OCI-LY7 (cell line): ENCODE measurements at regions not wholly inside any gene's neighbourhood (a gene's known extent, or its start where the extent isn't known, plus 50 kb on each side); places are given as distances from the start of the nearest gene placed in this dataset.

Experiments used
- BruUV-seq: library from RNA; stranded (reverse); fragments of 400-500 nt; replicated peaks from 2 replicates; lab custom pipeline; 2021; lab: Mats Ljungman, UMichigan
- CTCF ChIA-PET: fragments of 300-600 bp; sonication (Branson Sonifier 250); formaldehyde crosslinking; loops from one replicate; lab custom pipeline; 2022; ENCODE audit warnings: antibody characterized with exemption; ENCODE audit not compliant: unreplicated experiment; lab: Charles Lee
- POLR2A ChIA-PET: fragments of 300-600 bp; sonication (Branson Sonifier 250); formaldehyde crosslinking; loops from one replicate; lab custom pipeline; 2022; ENCODE audit warnings: antibody characterized with exemption; lab: Charles Lee
- DNase-seq: peaks from one replicate; pipeline ENCODE4 v3.0.0-alpha.2; 2015; ENCODE audit warnings: low spot score
- H2AFZ ChIP-seq: fragments of 200-600 bp; sonication (generic), shearing (Covaris generic); 2 replicates; pipeline ENCODE4 v1.6.1; 2014; ENCODE audit warnings: mild to moderate bottlenecking, antibody characterized with exemption, low read length, moderate library complexity
- H3K27ac ChIP-seq: fragments of 200-600 bp; sonication (generic); 2 replicates; pipeline ENCODE4 v1.5.1; 2014; ENCODE audit warnings: mixed run types, low read depth, mild to moderate bottlenecking, moderate library complexity, low read length, inconsistent platforms; ENCODE audit not compliant: poor library complexity, severe bottlenecking
- H3K36me3 ChIP-seq: fragments of 200-600 bp; sonication (generic); 2 replicates; pipeline ENCODE4 v1.6.1; 2014; ENCODE audit warnings: mild to moderate bottlenecking, antibody characterized with exemption, low read length, moderate library complexity, mixed read lengths; ENCODE audit not compliant: insufficient read depth
- H3K4me1 ChIP-seq: fragments of 200-600 bp; sonication (generic); 2 replicates; pipeline ENCODE4 v1.5.1; 2014; ENCODE audit warnings: mild to moderate bottlenecking, low read length; ENCODE audit not compliant: insufficient read depth, poor library complexity, severe bottlenecking
- H3K4me2 ChIP-seq: fragments of 200-600 bp; sonication (generic); 2 replicates; pipeline ENCODE4 v1.6.1; 2014; ENCODE audit warnings: mild to moderate bottlenecking, low read length
- H3K4me3 ChIP-seq: fragments of 200-600 bp; sonication (generic); 2 replicates; pipeline ENCODE4 v1.5.1; 2014; ENCODE audit warnings: mild to moderate bottlenecking, low read depth, low read length; ENCODE audit not compliant: poor library complexity, severe bottlenecking
- H3K79me2 ChIP-seq: fragments of 200-600 bp; sonication (generic); 2 replicates; pipeline ENCODE4 v1.6.1; 2016; ENCODE audit warnings: low read depth, mild to moderate bottlenecking, low read length, moderate library complexity, mixed read lengths; ENCODE audit not compliant: insufficient read depth
- H3K9me2 ChIP-seq: fragments of 200-600 bp; sonication (generic); 2 replicates; pipeline ENCODE4 v1.6.1; 2016; ENCODE audit warnings: mild to moderate bottlenecking, low read length, mixed read lengths; ENCODE audit not compliant: insufficient read depth
- H3K9me3 ChIP-seq: fragments of 200-600 bp; sonication (generic); 2 replicates; pipeline ENCODE4 v1.6.1; 2014; ENCODE audit warnings: mild to moderate bottlenecking, mixed run types, low read length, mixed read lengths
- H4K20me1 ChIP-seq: fragments of 200-600 bp; sonication (generic); 2 replicates; pipeline ENCODE4 v1.6.1; 2014; ENCODE audit warnings: mild to moderate bottlenecking, antibody characterized with exemption, low read length, moderate library complexity, mixed read lengths; ENCODE audit not compliant: insufficient read depth
- EZH2phosphoT487 ChIP-seq: fragments of 200-600 bp; sonication (generic); IDR thresholded peaks from 2 replicates; pipeline ENCODE4 v1.6.1; 2018; ENCODE audit warnings: low read depth, borderline replicate concordance, mild to moderate bottlenecking, mixed run types, antibody characterized with exemption, low read length, moderate library complexity, mixed read lengths
- intact Hi-C: fragments of 100-400 bp; cut with micrococcal nuclease; formaldehyde crosslinking; loops from one replicate; pipeline ENCODE4 v1.10.0; 2022; ENCODE audit not compliant: unreplicated experiment
- TF ChIP-seq, protein P1 (sequence below): fragments of 200-600 bp; sonication (generic); conservative IDR thresholded peaks from 2 replicates; pipeline ENCODE4 v1.5.1; 2014; ENCODE audit warnings: mild to moderate bottlenecking, antibody characterized with exemption, low read length, moderate library complexity, mixed read lengths

DNA sequence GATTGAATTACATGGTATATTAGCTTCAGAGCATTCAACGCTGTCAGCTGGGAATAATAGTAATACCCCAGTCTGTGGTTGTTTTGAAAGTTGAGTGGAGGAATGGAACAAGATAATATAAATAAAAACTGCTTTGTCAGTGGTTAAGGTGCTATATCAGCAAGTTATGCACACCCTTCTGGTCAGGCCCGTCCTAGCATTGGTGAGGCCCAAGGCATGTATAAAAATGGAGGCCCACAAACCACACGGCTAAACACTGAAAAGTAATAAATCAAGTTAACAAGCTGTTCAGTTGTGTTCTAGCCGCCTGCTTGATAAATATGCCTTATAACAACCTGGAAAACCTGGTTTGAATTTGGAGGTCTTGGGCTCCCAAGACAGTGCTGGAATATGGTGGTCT lies 77.4 kb downstream of the PSMG1 start:
- ChIA-PET CTCF (no interaction called here), POLR2A (interaction anchor here (0.9 kb wide), 1 partner anchor 20 kb away, joined by 5 read pairs; no protein-coding TSS in a partner anchor)
- no TSS peak for BruUV-seq

DNA sequence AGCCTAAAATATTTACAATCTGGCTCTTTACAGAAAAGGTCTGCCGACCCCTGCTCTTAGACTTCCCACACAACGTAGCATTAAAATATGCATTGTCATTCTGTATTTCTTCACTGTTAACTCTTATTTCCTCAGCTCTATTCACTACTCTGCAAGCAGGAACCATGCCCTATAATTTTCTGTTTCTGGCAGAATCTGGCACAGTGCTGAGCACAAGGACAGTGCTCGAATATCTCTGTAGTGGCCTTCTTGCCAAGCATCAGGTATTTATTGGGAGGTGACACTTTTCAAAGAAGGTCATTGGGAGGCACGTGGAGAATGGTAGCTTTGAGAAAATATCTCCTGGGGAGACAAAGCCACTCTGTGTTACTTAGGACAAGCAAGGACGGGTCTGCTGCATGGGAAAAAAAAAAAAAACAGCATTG lies 77.9 kb downstream of the PSMG1 start:
- H3K4me3 ChIP-seq, result no peak overlapping the region
- H3K27ac ChIP-seq, result no peak overlapping the region
- CTCF ChIA-PET, result no interaction called here
- no peaks in the 10 kb centered on the region for H3K9me3 ChIP-seq
- H3K9me2 ChIP-seq, result no peaks in the 10 kb centered on the region
- no peaks in the 10 kb centered on the region for H4K20me1 ChIP-seq
- TF ChIP-seq, protein P1, sequence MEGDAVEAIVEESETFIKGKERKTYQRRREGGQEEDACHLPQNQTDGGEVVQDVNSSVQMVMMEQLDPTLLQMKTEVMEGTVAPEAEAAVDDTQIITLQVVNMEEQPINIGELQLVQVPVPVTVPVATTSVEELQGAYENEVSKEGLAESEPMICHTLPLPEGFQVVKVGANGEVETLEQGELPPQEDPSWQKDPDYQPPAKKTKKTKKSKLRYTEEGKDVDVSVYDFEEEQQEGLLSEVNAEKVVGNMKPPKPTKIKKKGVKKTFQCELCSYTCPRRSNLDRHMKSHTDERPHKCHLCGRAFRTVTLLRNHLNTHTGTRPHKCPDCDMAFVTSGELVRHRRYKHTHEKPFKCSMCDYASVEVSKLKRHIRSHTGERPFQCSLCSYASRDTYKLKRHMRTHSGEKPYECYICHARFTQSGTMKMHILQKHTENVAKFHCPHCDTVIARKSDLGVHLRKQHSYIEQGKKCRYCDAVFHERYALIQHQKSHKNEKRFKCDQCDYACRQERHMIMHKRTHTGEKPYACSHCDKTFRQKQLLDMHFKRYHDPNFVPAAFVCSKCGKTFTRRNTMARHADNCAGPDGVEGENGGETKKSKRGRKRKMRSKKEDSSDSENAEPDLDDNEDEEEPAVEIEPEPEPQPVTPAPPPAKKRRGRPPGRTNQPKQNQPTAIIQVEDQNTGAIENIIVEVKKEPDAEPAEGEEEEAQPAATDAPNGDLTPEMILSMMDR, result no peak
- no peak for TF ChIP-seq EZH2phosphoT487
- no peaks in the 10 kb centered on the region for H3K79me2 ChIP-seq
- no peak overlapping the region for H3K4me2 ChIP-seq
- no peaks in the 10 kb centered on the region for H3K4me1 ChIP-seq
- intact Hi-C loops, result no loop called here
- DNase-seq, result no peak
- no peak overlapping the region for H2AFZ ChIP-seq
- H3K36me3 ChIP-seq, result no peaks in the 10 kb centered on the region
- no TSS peak for BruUV-seq
- POLR2A ChIA-PET, result interaction anchor here (0.6 to 0.7 kb wide), 2 partner anchors 9 to 67 kb away, joined by 3 to 4 read pairs; no protein-coding TSS in a partner anchor

More for the DNA sequence above, 77.4 kb downstream of the PSMG1 start:
- Histone ChIP-seq H2AFZ (no peak overlapping the region), H3K4me3 (no peak overlapping the region), H3K9me3 (no peaks in the 10 kb centered on the region), H4K20me1 (no peaks in the 10 kb centered on the region), H3K36me3 (no peaks in the 10 kb centered on the region), H3K27ac (no peak overlapping the region), H3K4me2 (no peak overlapping the region), H3K79me2 (no peaks in the 10 kb centered on the region), H3K4me1 (no peaks in the 10 kb centered on the region), H3K9me2 (no peaks in the 10 kb centered on the region)
- TF ChIP-seq, protein P1, result no peak
- no peak for TF ChIP-seq EZH2phosphoT487
- intact Hi-C loops, result no loop called here
- DNase-seq, result no peak

DNA sequence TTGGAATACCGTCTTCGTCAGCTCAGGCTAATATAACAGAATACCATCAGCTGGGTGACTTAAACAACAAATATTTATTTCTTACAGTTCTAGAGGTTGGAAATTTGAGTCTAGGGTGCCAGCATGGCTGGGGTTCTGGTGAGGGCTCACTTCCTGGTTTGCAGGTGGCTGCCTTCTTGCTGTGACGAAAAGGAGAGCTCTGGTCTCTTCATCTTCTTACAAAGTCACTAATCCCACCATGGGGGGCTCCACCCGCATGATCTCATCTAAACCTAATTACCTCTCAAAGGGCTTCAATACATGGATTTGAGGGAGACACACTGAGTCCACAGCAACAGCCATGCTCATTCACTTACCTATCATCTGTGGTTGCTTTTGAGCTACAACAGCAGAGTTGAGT lies 78.3 kb downstream of the PSMG1 start:
- CTCF ChIA-PET, result no interaction called here
- intact Hi-C loops, result no loop called here
- no peak for DNase-seq
- Histone ChIP-seq H3K9me2 (no peaks in the 10 kb centered on the region), H3K79me2 (no peaks in the 10 kb centered on the region), H4K20me1 (no peaks in the 10 kb centered on the region), H3K4me2 (no peak overlapping the region), H3K9me3 (no peaks in the 10 kb centered on the region), H3K36me3 (no peaks in the 10 kb centered on the region), H3K27ac (no peak overlapping the region), H3K4me3 (no peak overlapping the region), H2AFZ (no peak overlapping the region), H3K4me1 (no peaks in the 10 kb centered on the region)
- TF ChIP-seq, protein P1, result no peak
- TF ChIP-seq EZH2phosphoT487, result no peak
- POLR2A ChIA-PET, result interaction anchor here (0.6 to 0.7 kb wide), 3 partner anchors 8 to 270 kb away, joined by 3 to 4 read pairs (median 4); no protein-coding TSS in a partner anchor
- no TSS peak for BruUV-seq
